OCI-LY3 (cell line): ENCODE measurements at regions not wholly inside any gene's neighbourhood (a gene's known extent, or its start where the extent isn't known, plus 50 kb on each side); places are given as distances from the start of the nearest gene placed in this dataset.

Experiments
- CTCF ChIP-seq: fragments of 200-600, 300-600 bp; sonication (generic); IDR thresholded peaks from 2 replicates; pipeline ENCODE4 v1.5.1; 2014; ENCODE audit warnings: antibody characterized with exemption, low read length, low read depth
- EZH2phosphoT487 ChIP-seq: fragments of 200-600 bp; shearing (Covaris generic); IDR thresholded peaks from 2 replicates; pipeline ENCODE4 v1.6.1; 2018; ENCODE audit warnings: antibody characterized with exemption, mixed run types, low read depth

DNA sequence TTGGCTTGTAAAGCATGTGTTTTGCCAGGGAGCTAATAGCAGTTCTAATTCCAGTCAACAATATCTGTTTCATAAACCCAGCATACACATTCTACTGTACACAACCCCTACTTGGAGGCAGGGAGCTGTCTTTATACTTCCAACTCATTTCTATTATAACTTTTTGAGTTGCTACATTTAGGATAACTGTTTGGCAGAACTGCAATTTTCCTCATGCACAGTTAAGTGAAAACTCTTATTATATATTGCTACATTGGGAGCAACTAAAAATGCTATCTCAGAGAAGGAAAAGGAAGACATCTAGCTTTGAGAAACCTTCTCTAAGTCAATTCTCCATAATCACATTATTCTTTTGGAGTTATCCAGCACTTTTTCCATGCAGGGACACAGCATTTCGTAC lies 480.2 kb downstream of the RPS29 start:
- TF ChIP-seq CTCF: no peak
- TF ChIP-seq EZH2phosphoT487: no peak
